Peyer's patch (tissue), 4 donors: ENCODE measurements at regions not wholly inside any gene's neighbourhood (a gene's known extent, or its start where the extent isn't known, plus 50 kb on each side); places are given as distances from the start of the nearest gene placed in this dataset.

ENCODE experiments used
- POLR2A ChIP-seq, 2 donors: fragments of 450-650 bp; IDR thresholded peaks; one replicate each; pipeline ENCODE4 v1.5.1; 2017; ENCODE audit warnings: antibody characterized with exemption in 2 of 2, mild to moderate bottlenecking in 2 of 2, moderate library complexity in 2 of 2
- TF ChIP-seq, protein P1 (sequence below), 6 experiments: fragments of 450-650 bp in 4 of 6; fragments of 200-600 bp in 2 of 6; sonication (generic) in 1 of 6; IDR thresholded peaks; one replicate each; pipeline ENCODE4 v1.5.1; 2017 to 2019; ENCODE audit warnings: antibody characterized with exemption in 6 of 6, mild to moderate bottlenecking in 3 of 6, moderate library complexity in 1 of 6

DNA sequence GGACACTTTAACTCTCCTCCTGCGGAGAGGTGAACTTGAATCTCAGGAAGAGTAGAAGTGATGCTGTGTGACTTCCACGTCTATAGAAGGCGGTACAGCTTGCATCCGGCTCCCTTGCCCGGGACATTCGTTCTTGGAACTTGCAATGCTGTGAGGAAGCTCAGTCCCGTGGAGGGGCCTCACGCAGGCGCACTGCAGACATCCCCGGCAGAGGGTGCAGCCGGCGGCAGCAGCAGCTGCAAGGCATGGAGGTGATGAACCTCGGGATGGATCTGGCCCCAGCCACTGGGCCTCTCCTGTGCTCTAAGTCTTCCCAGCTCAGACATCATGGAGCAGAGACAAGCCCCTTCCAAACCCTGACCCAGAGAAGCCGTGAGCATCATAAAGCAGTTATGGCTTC is 61.8 kb upstream of the SOD1 start:
- TF ChIP-seq, protein P1, sequence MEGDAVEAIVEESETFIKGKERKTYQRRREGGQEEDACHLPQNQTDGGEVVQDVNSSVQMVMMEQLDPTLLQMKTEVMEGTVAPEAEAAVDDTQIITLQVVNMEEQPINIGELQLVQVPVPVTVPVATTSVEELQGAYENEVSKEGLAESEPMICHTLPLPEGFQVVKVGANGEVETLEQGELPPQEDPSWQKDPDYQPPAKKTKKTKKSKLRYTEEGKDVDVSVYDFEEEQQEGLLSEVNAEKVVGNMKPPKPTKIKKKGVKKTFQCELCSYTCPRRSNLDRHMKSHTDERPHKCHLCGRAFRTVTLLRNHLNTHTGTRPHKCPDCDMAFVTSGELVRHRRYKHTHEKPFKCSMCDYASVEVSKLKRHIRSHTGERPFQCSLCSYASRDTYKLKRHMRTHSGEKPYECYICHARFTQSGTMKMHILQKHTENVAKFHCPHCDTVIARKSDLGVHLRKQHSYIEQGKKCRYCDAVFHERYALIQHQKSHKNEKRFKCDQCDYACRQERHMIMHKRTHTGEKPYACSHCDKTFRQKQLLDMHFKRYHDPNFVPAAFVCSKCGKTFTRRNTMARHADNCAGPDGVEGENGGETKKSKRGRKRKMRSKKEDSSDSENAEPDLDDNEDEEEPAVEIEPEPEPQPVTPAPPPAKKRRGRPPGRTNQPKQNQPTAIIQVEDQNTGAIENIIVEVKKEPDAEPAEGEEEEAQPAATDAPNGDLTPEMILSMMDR (IDR thresholded peaks at IDR 0.05): no peak
- no peak for TF ChIP-seq POLR2A (IDR thresholded peaks at IDR 0.05)
